ENCODE measurements at regions not wholly inside any gene's neighbourhood (a gene's known extent, or its start where the extent isn't known, plus 50 kb on each side); places are given as distances from the start of the nearest gene placed in this dataset.

- no peaks in the 10 kb centered on the region for H3K36me3 ChIP-seq (ENCODE audit: control insufficient read depth, insufficient read depth, low read length)
- no peak overlapping the region for H3K4me3 ChIP-seq (ENCODE audit: low read depth, low read length)
- DNase-seq (ENCODE audit: low read depth) = no peak
- H3K27me3 ChIP-seq (ENCODE audit: control insufficient read depth, insufficient read depth, low read length) = no peaks in the 10 kb centered on the region
- no peak for TF ChIP-seq CTCF (IDR thresholded peaks at IDR 0.05; ENCODE audit: insufficient read depth, low read length, poor library complexity, severe bottlenecking)
These were observed 886.5 kb downstream of the CENPC start for GRCh38 chr4:66658809-66659208.

GRCh38 chr4:66655505-66655904, 889.8 kb downstream of the CENPC start:
- DNase-seq (ENCODE audit: low read depth) = no peak
- Histone ChIP-seq H3K4me3 (ENCODE audit: low read depth, low read length) (no peak overlapping the region), H3K27me3 (ENCODE audit: control insufficient read depth, insufficient read depth, low read length) (no peaks in the 10 kb centered on the region), H3K36me3 (ENCODE audit: control insufficient read depth, insufficient read depth, low read length) (no peaks in the 10 kb centered on the region)
- TF ChIP-seq CTCF (IDR thresholded peaks at IDR 0.05; ENCODE audit: insufficient read depth, low read length, poor library complexity, severe bottlenecking) = no peak

GRCh38 chr4:66653937-66654336, 891.4 kb downstream of the CENPC start:
- no peak for DNase-seq (ENCODE audit: low read depth)
- H3K27me3 ChIP-seq (ENCODE audit: control insufficient read depth, insufficient read depth, low read length) = no peaks in the 10 kb centered on the region
- TF ChIP-seq CTCF (IDR thresholded peaks at IDR 0.05; ENCODE audit: insufficient read depth, low read length, poor library complexity, severe bottlenecking) = no peak

GRCh38 chr4:66649236-66649635, 896.1 kb downstream of the CENPC start:
- no peaks in the 10 kb centered on the region for H3K27me3 ChIP-seq (ENCODE audit: control insufficient read depth, insufficient read depth, low read length)
- H3K4me3 ChIP-seq (ENCODE audit: low read depth, low read length) = no peak overlapping the region
- TF ChIP-seq CTCF (IDR thresholded peaks at IDR 0.05; ENCODE audit: insufficient read depth, low read length, poor library complexity, severe bottlenecking) = no peak
- no peak for DNase-seq (ENCODE audit: low read depth)
- no peaks in the 10 kb centered on the region for H3K36me3 ChIP-seq (ENCODE audit: control insufficient read depth, insufficient read depth, low read length)

More at GRCh38 chr4:66653937-66654336, 891.4 kb downstream of the CENPC start:
- Histone ChIP-seq H3K36me3 (ENCODE audit: control insufficient read depth, insufficient read depth, low read length) (no peaks in the 10 kb centered on the region), H3K4me3 (ENCODE audit: low read depth, low read length) (no peak overlapping the region)

GRCh38 chr4:66647926-66648325, 897.4 kb downstream of the CENPC start:
- Histone ChIP-seq H3K27me3 (ENCODE audit: control insufficient read depth, insufficient read depth, low read length) (no peaks in the 10 kb centered on the region), H3K36me3 (ENCODE audit: control insufficient read depth, insufficient read depth, low read length) (no peaks in the 10 kb centered on the region), H3K4me3 (ENCODE audit: low read depth, low read length) (no peak overlapping the region)
- no peak for TF ChIP-seq CTCF (IDR thresholded peaks at IDR 0.05; ENCODE audit: insufficient read depth, low read length, poor library complexity, severe bottlenecking)
- no peak for DNase-seq (ENCODE audit: low read depth)

- Histone ChIP-seq H3K4me3 (ENCODE audit: low read depth, low read length) (no peak overlapping the region), H3K36me3 (ENCODE audit: control insufficient read depth, insufficient read depth, low read length) (no peaks in the 10 kb centered on the region), H3K27me3 (ENCODE audit: control insufficient read depth, insufficient read depth, low read length) (no peaks in the 10 kb centered on the region)
- TF ChIP-seq CTCF (IDR thresholded peaks at IDR 0.05; ENCODE audit: insufficient read depth, low read length, poor library complexity, severe bottlenecking) = no peak
- DNase-seq (ENCODE audit: low read depth) = no peak
These were observed 897.8 kb downstream of the CENPC start for GRCh38 chr4:66647476-66647875.
